A549 (cell line): ENCODE measurements at regions not wholly inside any gene's neighbourhood (a gene's known extent, or its start where the extent isn't known, plus 50 kb on each side); places are given as distances from the start of the nearest gene placed in this dataset.

Source experiments
- ATAC-seq, 2 experiments: fragments of 200-7000 bp in 1 of 2; fragments of >200 bp in 1 of 2; cut with Nextera tagmentation in 1 of 2; cut with Tn5 transposase in 1 of 2; 3 replicates each; pipeline versions ENCODE4 v1.8.0 to v1.9.1; 2018 to 2020; ENCODE audit warnings: mild to moderate bottlenecking in 1 of 2, moderate library complexity in 1 of 2
- CTCF ChIA-PET: fragments of 300-600 bp; sonication (Branson Sonifier 250); formaldehyde crosslinking; extraction: SDS; loops from one replicate; lab custom pipeline; 2021; ENCODE audit warnings: antibody characterized with exemption, inconsistent platforms; lab: Yijun Ruan, JAX
- POLR2A ChIA-PET: fragments of 350-600 bp; formaldehyde crosslinking; extraction: SDS; loops from one replicate; lab custom pipeline; 2021; ENCODE audit warnings: antibody characterized with exemption, inconsistent platforms; lab: Yijun Ruan, JAX
- DNase-seq, 2 experiments: peaks; one replicate each; pipeline versions ENCODE4 v3.0.0 to v3.0.0-alpha.2; 2011 to 2016; ENCODE audit warnings: low read depth in 1 of 2, low spot score in 1 of 2
- FAIRE-seq: peaks from 2 replicates; lab custom pipeline; 2011; peaks lifted over from hg19 to GRCh38; lab: Jason Lieb, UNC
- H3K27ac ChIP-seq, 2 experiments: fragments of >200 bp; sonication (Bioruptor Twin); formaldehyde crosslinking; 3 replicates each; pipeline ENCODE4 v1.5.1; 2016 to 2017
- H3K4me1 ChIP-seq: fragments of >200 bp; sonication (Bioruptor Twin); formaldehyde crosslinking; 3 replicates; pipeline ENCODE4 v1.6.1; 2016
- H3K4me2 ChIP-seq: fragments of >200 bp; sonication (Bioruptor Twin); formaldehyde crosslinking; 3 replicates; pipeline ENCODE4 v1.6.1; 2016
- H3K4me3 ChIP-seq: fragments of >200 bp; sonication (Bioruptor Twin); formaldehyde crosslinking; 3 replicates; pipeline ENCODE4 v1.5.1; 2016
- H3K9me3 ChIP-seq: fragments of >200 bp; sonication (Bioruptor Twin); formaldehyde crosslinking; 3 replicates; pipeline ENCODE4 v1.6.1; 2016
- BCL3 ChIP-seq: fragments of >200 bp; sonication (Bioruptor Twin); formaldehyde crosslinking; IDR thresholded peaks from 3 replicates; pipeline ENCODE4 v1.6.1; 2016
- BHLHE40 ChIP-seq: IDR thresholded peaks from 2 replicates; pipeline ENCODE4 v1.6.1; 2012; ENCODE audit warnings: low read depth, low read length, inconsistent platforms
- CBX8 ChIP-seq: fragments of 200-600 bp; sonication (generic); IDR thresholded peaks from 2 replicates; pipeline ENCODE4 v1.6.1; 2016
- CHD2 ChIP-seq: fragments of 150-350 bp; IDR thresholded peaks from 2 replicates; pipeline ENCODE4 v1.6.1; 2014; ENCODE audit warnings: low read length; ENCODE audit not compliant: partially characterized antibody
- E2F6 ChIP-seq: IDR thresholded peaks from 2 replicates; pipeline ENCODE4 v1.6.1; 2012; ENCODE audit warnings: low read depth, borderline replicate concordance
- EHF ChIP-seq: fragments of 250-450 bp; sonication (Bioruptor Pico); IDR thresholded peaks from 2 replicates; pipeline ENCODE4 v1.5.0; 2020; ENCODE audit warnings: mild to moderate bottlenecking
- EHMT2 ChIP-seq: fragments of 200-600 bp; sonication (generic); IDR thresholded peaks from 2 replicates; pipeline ENCODE4 v1.6.1; 2016; ENCODE audit warnings: antibody characterized with exemption, low read depth, mild to moderate bottlenecking, moderate library complexity
- EP300 ChIP-seq, 2 experiments: fragments of >200 bp; sonication (Bioruptor Twin); formaldehyde crosslinking; IDR thresholded peaks; 2 replicates in 1 of 2; 3 replicates in 1 of 2; pipeline ENCODE4 v1.6.1; 2016 to 2017
- FOSB ChIP-seq: fragments of 250-450 bp; sonication (Bioruptor Pico); IDR thresholded peaks from 2 replicates; pipeline ENCODE4 v1.5.0; 2020; ENCODE audit warnings: mild to moderate bottlenecking, moderate library complexity
- HEYL ChIP-seq: fragments of 250-450 bp; sonication (Bioruptor Pico); IDR thresholded peaks from 2 replicates; pipeline ENCODE4 v1.8.0; 2021; ENCODE audit warnings: mild to moderate bottlenecking, moderate library complexity
- MAX ChIP-seq: IDR thresholded peaks from 2 replicates; pipeline ENCODE4 v1.6.1; 2012
- MYC ChIP-seq: IDR thresholded peaks from 2 replicates; pipeline ENCODE4 v1.6.1; 2012; ENCODE audit warnings: mild to moderate bottlenecking, inconsistent platforms, low read length, improper control_type of control experiment, borderline replicate concordance
- PBX3 ChIP-seq: IDR thresholded peaks from 2 replicates; pipeline ENCODE4 v1.6.1; 2012
- POLR2A ChIP-seq: IDR thresholded peaks from 2 replicates; pipeline ENCODE4 v1.6.1; 2012; ENCODE audit warnings: mild to moderate bottlenecking, low read length
- POLR2AphosphoS2 ChIP-seq: conservative IDR thresholded peaks from 2 replicates; pipeline ENCODE4 v1.6.1; 2012; ENCODE audit warnings: low read length, improper control_type of control experiment, inconsistent platforms
- RARB ChIP-seq: fragments of 250-450 bp; sonication (Bioruptor Pico); IDR thresholded peaks from 2 replicates; pipeline ENCODE4 v1.8.0; 2021; ENCODE audit warnings: mild to moderate bottlenecking, moderate library complexity
- RCOR1 ChIP-seq: fragments of 150-350 bp; IDR thresholded peaks from 2 replicates; pipeline ENCODE4 v1.6.1; 2014; ENCODE audit warnings: antibody characterized with exemption, low read length, low read depth
- RFX5 ChIP-seq: fragments of 450-650 bp; IDR thresholded peaks from 2 replicates; pipeline ENCODE4 v1.7.1; 2014; ENCODE audit warnings: antibody characterized with exemption, mild to moderate bottlenecking, moderate library complexity
- RNF2 ChIP-seq: fragments of 200-600 bp; sonication (generic); IDR thresholded peaks from 2 replicates; pipeline ENCODE4 v1.6.1; 2016; ENCODE audit warnings: low read depth, mild to moderate bottlenecking, antibody characterized with exemption, moderate library complexity, borderline replicate concordance
- SREBF2 ChIP-seq: fragments of 450-650 bp; IDR thresholded peaks from 2 replicates; pipeline ENCODE4 v1.6.1; 2014; ENCODE audit warnings: mild to moderate bottlenecking, moderate library complexity
- USF2 ChIP-seq: fragments of 450-650 bp; IDR thresholded peaks from 2 replicates; pipeline ENCODE4 v1.6.1; 2014; ENCODE audit warnings: antibody characterized with exemption
- WGBS: methylation state at CpG from one replicate; pipeline ENCODE4 v1.1.6; 2017; ENCODE audit errors: missing lambda C conversion rate; 5-methylcytosine and 5-hydroxymethylcytosine counted together

GRCh38 chr18:37734406-37734805 is 168.8 kb upstream of the CELF4 start:
- FAIRE-seq (no peak), DNase-seq (no peak), ATAC-seq (no peak)
- Histone ChIP-seq H3K4me3 (no peak overlapping the region), H3K9me3 (no peaks in the 10 kb centered on the region), H3K4me2 (no peak overlapping the region), H3K4me1 (no peaks in the 10 kb centered on the region), H3K27ac (no peak overlapping the region)
- TF ChIP-seq POLR2A, result no peak
- no peak for TF ChIP-seq RARB (CRISPR knock-in tag)
- no peak for TF ChIP-seq EHF (CRISPR knock-in tag)
- TF ChIP-seq E2F6, result no peak
- TF ChIP-seq EP300 (IDR thresholded peaks at IDR 0.05), result no peak
- TF ChIP-seq MYC, result no peak
- no peak for TF ChIP-seq BHLHE40
- CTCF ChIA-PET, result no interaction called here
- WGBS, result 0% methylated on average over 3 of the region's 4 CpGs
- POLR2A ChIA-PET, result no interaction called here

GRCh38 chr18:37729716-37730115 is 164.1 kb upstream of the CELF4 start:
- 0% methylated on average over 2 of the region's 5 CpGs for WGBS

GRCh38 chr18:37724206-37724605 is 158.6 kb upstream of the CELF4 start:
- ChIA-PET POLR2A (no interaction called here), CTCF (no interaction called here)
- TF ChIP-seq POLR2AphosphoS2 (no peak), SREBF2 (no peak), POLR2A (no peak), CHD2 (no peak), CBX8 (no peak), BCL3 (no peak), MAX (no peak), EHMT2 (no peak), HEYL (CRISPR knock-in tag) (no peak)
- FAIRE-seq (no peak), ATAC-seq (no peak), DNase-seq (no peak)
- WGBS, result 17% methylated on average over 4 of the region's 4 CpGs
- Histone ChIP-seq H3K27ac (no peak overlapping the region), H3K4me1 (no peaks in the 10 kb centered on the region), H3K4me3 (no peak overlapping the region), H3K9me3 (no peaks in the 10 kb centered on the region), H3K4me2 (no peak overlapping the region)

More at GRCh38 chr18:37729716-37730115, 164.1 kb upstream of the CELF4 start:
- DNase-seq (no peak), FAIRE-seq (no peak), ATAC-seq (no peak)
- ChIA-PET CTCF (no interaction called here), POLR2A (no interaction called here)
- H3K27ac ChIP-seq, result no peak overlapping the region
- no peak overlapping the region for H3K4me2 ChIP-seq
- no peaks in the 10 kb centered on the region for H3K9me3 ChIP-seq
- no peaks in the 10 kb centered on the region for H3K4me1 ChIP-seq
- no peak overlapping the region for H3K4me3 ChIP-seq
- TF ChIP-seq CHD2, result no peak
- no peak for TF ChIP-seq RCOR1
- no peak for TF ChIP-seq RNF2
- no peak for TF ChIP-seq CBX8
- no peak for TF ChIP-seq FOSB (CRISPR knock-in tag)
- no peak for TF ChIP-seq USF2
- no peak for TF ChIP-seq SREBF2
- no peak for TF ChIP-seq RFX5
- TF ChIP-seq E2F6, result no peak
- no peak for TF ChIP-seq PBX3
